WERI-Rb-1 (cell line): ENCODE measurements at regions not wholly inside any gene's neighbourhood (a gene's known extent, or its start where the extent isn't known, plus 50 kb on each side); places are given as distances from the start of the nearest gene placed in this dataset.

Experiments used
- DNase-seq: peaks from one replicate; pipeline ENCODE4 v3.0.0-alpha.2; 2020
- H3K27ac ChIP-seq: fragments of 250-450 bp; sonication (Bioruptor Pico); 2 replicates; pipeline ENCODE4 v1.5.1; 2020; ENCODE audit warnings: mild to moderate bottlenecking, moderate library complexity
- H3K27me3 ChIP-seq: fragments of 250-450 bp; sonication (Bioruptor Pico); 2 replicates; pipeline ENCODE4 v1.5.1; 2021; ENCODE audit warnings: mild to moderate bottlenecking, low read depth, moderate library complexity; ENCODE audit not compliant: insufficient read depth, severe bottlenecking
- H3K36me3 ChIP-seq: fragments of 250-450 bp; sonication (Bioruptor Pico); 2 replicates; pipeline ENCODE4 v1.5.1; 2020; ENCODE audit warnings: mild to moderate bottlenecking, moderate library complexity
- H3K4me3 ChIP-seq: 2 replicates; pipeline ENCODE4 v1.5.1; 2011; ENCODE audit warnings: low read depth, mild to moderate bottlenecking, control low read depth, low read length
- H3K9me3 ChIP-seq: fragments of 250-450 bp; sonication (Bioruptor Pico); 2 replicates; pipeline ENCODE4 v1.5.1; 2021; ENCODE audit warnings: mild to moderate bottlenecking, moderate library complexity; ENCODE audit not compliant: severe bottlenecking
- CTCF ChIP-seq: IDR thresholded peaks from 2 replicates; pipeline ENCODE4 v1.5.1; 2011; ENCODE audit warnings: low read depth, mild to moderate bottlenecking, control low read depth, inconsistent platforms, low read length

GRCh38 chr4:42329421-42329820 lies 67.9 kb upstream of the SHISA3 start:
- H3K36me3 ChIP-seq, result no peaks in the 10 kb centered on the region
- H3K9me3 ChIP-seq, result no peaks in the 10 kb centered on the region
- no peak overlapping the region for H3K4me3 ChIP-seq
- H3K27ac ChIP-seq, result no peak overlapping the region
- no peak for TF ChIP-seq CTCF
- H3K27me3 ChIP-seq, result no peaks in the 10 kb centered on the region
- DNase-seq, result no peak

DNA sequence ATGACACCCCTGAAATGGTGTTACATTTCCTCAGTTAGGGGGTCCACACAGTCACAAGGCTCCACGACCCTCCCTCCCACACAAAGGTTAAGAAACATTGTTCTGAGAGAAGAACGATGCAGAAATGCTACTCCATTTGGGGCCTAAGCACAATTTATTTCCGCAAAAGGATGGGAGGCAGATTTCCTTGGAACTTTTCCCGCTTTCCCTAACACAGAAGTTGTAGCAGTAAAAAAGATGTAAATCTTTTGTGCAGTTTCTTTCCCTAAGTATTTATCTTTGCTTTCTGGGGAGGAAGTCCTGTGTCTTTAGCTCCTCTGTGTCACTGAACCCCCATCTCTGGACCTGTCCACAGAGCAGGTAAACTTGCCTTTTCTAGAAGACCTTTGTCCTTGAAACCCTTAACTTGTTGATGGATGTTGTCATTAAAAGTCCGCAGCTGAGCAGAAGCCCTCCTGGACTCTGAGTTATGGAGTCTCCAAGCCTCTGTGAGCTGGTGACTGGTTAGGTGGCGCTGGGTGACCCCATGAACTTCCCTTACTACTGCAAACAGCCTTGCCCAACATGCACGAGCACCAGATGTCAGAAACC lies 67.2 kb upstream of the SHISA3 start:
- H3K36me3 ChIP-seq, result no peaks in the 10 kb centered on the region
- H3K27me3 ChIP-seq, result no peaks in the 10 kb centered on the region
- H3K27ac ChIP-seq, result no peak overlapping the region
- no peak overlapping the region for H3K4me3 ChIP-seq
- TF ChIP-seq CTCF, result no peak
- DNase-seq, result no peak
- no peaks in the 10 kb centered on the region for H3K9me3 ChIP-seq

DNA sequence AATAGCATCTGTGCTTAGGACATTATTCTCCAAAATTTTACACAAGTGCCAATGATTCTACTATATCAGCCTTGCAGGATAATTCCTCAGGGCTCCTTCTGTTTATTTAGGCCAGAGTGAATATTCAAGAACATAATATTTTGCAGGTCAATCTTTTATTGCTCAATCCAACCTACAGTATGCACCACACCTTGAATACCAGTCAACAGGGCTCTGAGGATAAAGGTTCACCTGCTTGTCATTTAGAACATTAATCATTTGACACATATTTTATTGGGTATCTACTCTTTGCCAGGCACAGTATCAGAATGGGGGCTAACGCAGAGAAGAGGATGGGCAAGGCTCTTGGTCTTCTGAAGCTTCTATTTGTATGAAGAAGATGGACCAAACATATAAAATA lies 66.2 kb upstream of the SHISA3 start:
- Histone ChIP-seq H3K27me3 (no peaks in the 10 kb centered on the region), H3K4me3 (no peak overlapping the region), H3K36me3 (no peaks in the 10 kb centered on the region), H3K27ac (no peak overlapping the region), H3K9me3 (no peaks in the 10 kb centered on the region)
- no peak for DNase-seq
- TF ChIP-seq CTCF, result no peak

GRCh38 chr4:42331914-42332368 lies 65.3 kb upstream of the SHISA3 start:
- H3K27ac ChIP-seq, result no peak overlapping the region
- no peaks in the 10 kb centered on the region for H3K9me3 ChIP-seq
- no peaks in the 10 kb centered on the region for H3K36me3 ChIP-seq
- no peak for TF ChIP-seq CTCF
- H3K27me3 ChIP-seq, result no peaks in the 10 kb centered on the region
- DNase-seq, result no peak
- no peak overlapping the region for H3K4me3 ChIP-seq

- no peak for TF ChIP-seq CTCF
- Histone ChIP-seq H3K9me3 (no peaks in the 10 kb centered on the region), H3K36me3 (no peaks in the 10 kb centered on the region), H3K4me3 (no peak overlapping the region), H3K27ac (no peak overlapping the region), H3K27me3 (no peaks in the 10 kb centered on the region)
- DNase-seq, result no peak
Observed at GRCh38 chr4:42339935-42340406, 57.3 kb upstream of the SHISA3 start.

GRCh38 chr4:42341518-42342026 lies 55.7 kb upstream of the SHISA3 start:
- H3K27ac ChIP-seq, result no peak overlapping the region
- no peak for TF ChIP-seq CTCF
- DNase-seq, result no peak

More at GRCh38 chr4:42341518-42342026, 55.7 kb upstream of the SHISA3 start:
- H3K9me3 ChIP-seq, result no peaks in the 10 kb centered on the region
- H3K4me3 ChIP-seq, result no peak overlapping the region
- H3K27me3 ChIP-seq, result no peaks in the 10 kb centered on the region
- H3K36me3 ChIP-seq, result no peaks in the 10 kb centered on the region
